ENCODE measurements at regions not wholly inside any gene's neighbourhood (a gene's known extent, or its start where the extent isn't known, plus 50 kb on each side); places are given as distances from the start of the nearest gene placed in this dataset.
"Not testable (repeated sequence)": the region's sequence is repeated elsewhere in the genome, so short reads cannot be mapped to it uniquely, and the experiment has no call there.

- DNase-seq (ENCODE audit: low spot score in 2 of 2, unreplicated experiment in 2 of 2): no peak
- Mint-ChIP-seq H3K4me1 (no peaks in the 10 kb centered on the region), H3K9me3 (no peaks in the 10 kb centered on the region), H3K4me3 (no peak overlapping the region), H3K27me3 (ENCODE audit: low read depth) (no peaks in the 10 kb centered on the region), H3K27ac (no peak overlapping the region), H3K36me3 (no peaks in the 10 kb centered on the region)
- TF ChIP-seq CTCF (IDR thresholded peaks at IDR 0.05; ENCODE audit: unreplicated experiment): no peak
Measured at GRCh38 chr18:56283316-56283715, 355.1 kb downstream of the TXNL1 start.

DNA sequence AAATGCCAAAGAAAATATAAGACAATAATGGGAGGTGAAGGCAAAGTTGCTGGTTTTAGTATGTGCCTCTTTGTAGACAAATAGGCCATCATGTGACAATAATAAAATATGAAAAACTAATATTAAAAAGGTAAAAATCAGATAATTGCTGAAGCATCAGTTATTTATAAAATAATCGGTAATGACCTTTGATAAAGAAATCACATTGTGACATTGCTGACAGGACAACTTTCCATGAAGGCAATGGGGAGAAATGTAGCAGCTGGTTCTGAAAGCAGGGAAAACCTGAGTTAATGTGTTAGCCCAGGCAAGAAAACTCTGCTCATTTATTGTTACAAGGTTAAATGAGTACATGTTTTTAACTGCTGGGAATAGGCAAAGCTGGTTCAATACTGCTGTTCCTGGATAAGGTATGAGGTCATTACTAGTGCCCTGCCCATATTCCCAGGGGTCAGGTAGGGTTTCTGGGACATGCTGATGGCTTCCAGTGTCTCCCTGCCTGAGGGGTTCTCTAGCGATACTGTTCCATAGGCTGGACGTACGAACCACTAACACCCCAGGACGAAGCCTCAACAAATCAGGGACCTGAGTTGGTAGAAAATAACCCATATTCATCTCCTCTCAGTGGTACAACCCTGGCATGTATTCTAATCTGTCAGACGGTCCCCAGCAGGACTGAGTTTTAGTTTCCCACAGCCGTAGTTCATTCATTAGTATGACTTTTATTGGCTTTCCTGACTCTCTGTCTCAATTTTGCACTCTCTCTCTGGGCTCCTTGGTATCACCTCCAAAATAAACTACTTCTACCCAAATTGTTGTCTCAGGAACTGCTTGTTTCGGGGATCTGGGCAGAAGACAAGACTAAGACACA lies 355.9 kb downstream of the TXNL1 start:
- Mint-ChIP-seq H3K27ac (no peak overlapping the region), H3K4me1 (no peaks in the 10 kb centered on the region), H3K9me3 (no peaks in the 10 kb centered on the region), H3K27me3 (ENCODE audit: low read depth) (no peaks in the 10 kb centered on the region), H3K4me3 (no peak overlapping the region), H3K36me3 (no peaks in the 10 kb centered on the region)
- TF ChIP-seq CTCF (IDR thresholded peaks at IDR 0.05; ENCODE audit: unreplicated experiment): no peak
- DNase-seq (ENCODE audit: low spot score in 2 of 2, unreplicated experiment in 2 of 2): no peak

DNA sequence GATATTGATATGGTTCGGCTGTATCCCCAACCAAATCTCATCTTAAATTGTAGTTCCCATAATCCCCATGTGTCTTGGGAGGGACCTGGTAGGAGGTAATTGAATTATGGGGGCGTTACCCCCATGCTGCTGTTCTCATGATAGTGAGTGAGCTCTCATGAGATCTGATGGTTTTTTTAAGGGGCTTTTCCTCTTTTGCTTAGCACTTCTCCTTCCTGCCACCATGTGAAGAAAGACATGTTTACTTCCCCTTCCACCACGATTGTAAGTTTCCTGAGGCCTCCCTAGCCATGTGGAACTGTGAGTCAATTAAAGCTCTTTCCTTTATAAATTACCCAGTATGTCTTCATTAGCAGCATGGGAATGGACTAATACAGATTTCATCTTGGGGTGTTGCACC lies 358.6 kb downstream of the TXNL1 start:
- not testable (repeated sequence) for H3K27ac Mint-ChIP-seq; H3K4me1 Mint-ChIP-seq; H3K36me3 Mint-ChIP-seq; DNase-seq (ENCODE audit: low spot score in 2 of 2, unreplicated experiment in 2 of 2); H3K27me3 Mint-ChIP-seq (ENCODE audit: low read depth); H3K9me3 Mint-ChIP-seq; H3K4me3 Mint-ChIP-seq

DNA sequence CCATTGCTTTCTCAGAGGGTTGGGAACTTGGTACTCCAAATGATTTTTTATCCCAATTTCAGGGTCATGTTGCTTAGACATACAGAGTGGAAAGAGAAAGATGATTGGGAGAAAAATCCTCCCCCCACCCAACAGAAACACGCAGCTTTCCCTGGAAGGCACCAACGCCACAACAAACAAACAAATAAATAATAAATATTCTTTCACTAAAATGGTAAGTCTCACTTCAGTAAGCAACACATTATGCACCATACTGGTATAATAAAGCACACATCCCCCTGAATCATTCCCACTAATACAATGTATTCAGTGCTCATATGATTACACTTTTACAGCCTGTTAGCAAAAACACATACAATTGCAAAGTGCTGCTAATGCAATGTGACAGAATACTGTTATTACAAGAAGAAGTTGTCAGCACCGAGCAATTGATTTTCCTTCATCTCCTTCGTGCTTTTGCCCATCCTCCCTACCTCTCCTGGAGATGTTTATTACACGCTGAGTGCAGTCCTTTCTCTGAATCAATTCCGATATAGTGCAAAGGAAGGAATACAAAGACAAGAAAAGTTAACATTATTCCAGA lies 359.9 kb downstream of the TXNL1 start:
- no peak for TF ChIP-seq CTCF (IDR thresholded peaks at IDR 0.05; ENCODE audit: unreplicated experiment)
- Mint-ChIP-seq H3K4me1 (no peaks in the 10 kb centered on the region), H3K4me3 (no peak overlapping the region), H3K27me3 (ENCODE audit: low read depth) (no peaks in the 10 kb centered on the region), H3K36me3 (no peaks in the 10 kb centered on the region), H3K27ac (no peak overlapping the region), H3K9me3 (no peaks in the 10 kb centered on the region)
- DNase-seq (ENCODE audit: low spot score in 2 of 2, unreplicated experiment in 2 of 2): no peak

GRCh38 chr18:56276466-56276865 lies 361.9 kb downstream of the TXNL1 start:
- Mint-ChIP-seq H3K36me3 (no peaks in the 10 kb centered on the region), H3K4me1 (no peaks in the 10 kb centered on the region), H3K9me3 (peaks cover 3% of the 10 kb centered on the region), H3K27me3 (ENCODE audit: low read depth) (no peaks in the 10 kb centered on the region), H3K27ac (no peak overlapping the region), H3K4me3 (no peak overlapping the region)
- TF ChIP-seq CTCF (IDR thresholded peaks at IDR 0.05; ENCODE audit: unreplicated experiment): no peak
- DNase-seq (ENCODE audit: low spot score in 2 of 2, unreplicated experiment in 2 of 2): no peak

GRCh38 chr18:56273541-56274219 lies 364.7 kb downstream of the TXNL1 start:
- H3K27ac Mint-ChIP-seq: no peak overlapping the region
- H3K27me3 Mint-ChIP-seq (ENCODE audit: low read depth): no peaks in the 10 kb centered on the region
- no peaks in the 10 kb centered on the region for H3K36me3 Mint-ChIP-seq
- no peak overlapping the region for H3K4me3 Mint-ChIP-seq
- peaks cover 8% of the 10 kb centered on the region for H3K9me3 Mint-ChIP-seq
- DNase-seq (ENCODE audit: low spot score in 2 of 2, unreplicated experiment in 2 of 2): no peak
- no peaks in the 10 kb centered on the region for H3K4me1 Mint-ChIP-seq
- no peak for TF ChIP-seq CTCF (IDR thresholded peaks at IDR 0.05; ENCODE audit: unreplicated experiment)
